ENCODE measurements at regions not wholly inside any gene's neighbourhood (a gene's known extent, or its start where the extent isn't known, plus 50 kb on each side); places are given as distances from the start of the nearest gene placed in this dataset.

GRCh38 chr3:135757421-135757820 is 208.1 kb upstream of the PPP2R3A start:
- TF ChIP-seq CTCF (IDR thresholded peaks at IDR 0.05) (no peak), POLR2AphosphoS5 (IDR thresholded peaks at IDR 0.05) (no peak), POLR2A (IDR thresholded peaks at IDR 0.05) (no peak), EP300 (IDR thresholded peaks at IDR 0.05) (no peak)
- 89 to 92% methylated on average over 3 to 4 of the region's 4 CpGs for WGBS, 2 donors (ENCODE audit: low coverage in 1 of 2)
- Histone ChIP-seq H3K4me3 (no peak overlapping the region), H3K36me3 (no peaks in the 10 kb centered on the region), H3K9me3 (no peaks in the 10 kb centered on the region), H3K27me3 (no peaks in the 10 kb centered on the region), H3K4me1 (no peaks in the 10 kb centered on the region), H3K27ac (no peak overlapping the region)
- ATAC-seq: no peak

- Histone ChIP-seq H3K4me1 (no peaks in the 10 kb centered on the region), H3K36me3 (no peaks in the 10 kb centered on the region), H3K27ac (no peak overlapping the region), H3K27me3 (no peaks in the 10 kb centered on the region), H3K9me3 (no peaks in the 10 kb centered on the region), H3K4me3 (no peak overlapping the region)
- no peak for ATAC-seq
- 100% methylated on average over 1 of the region's 1 CpG for WGBS, 2 donors (ENCODE audit: low coverage in 1 of 2)
- TF ChIP-seq POLR2A (IDR thresholded peaks at IDR 0.05) (no peak), CTCF (IDR thresholded peaks at IDR 0.05) (no peak), EP300 (IDR thresholded peaks at IDR 0.05) (no peak), POLR2AphosphoS5 (IDR thresholded peaks at IDR 0.05) (no peak)
Observed at GRCh38 chr3:135758961-135759360, 206.6 kb upstream of the PPP2R3A start.

DNA sequence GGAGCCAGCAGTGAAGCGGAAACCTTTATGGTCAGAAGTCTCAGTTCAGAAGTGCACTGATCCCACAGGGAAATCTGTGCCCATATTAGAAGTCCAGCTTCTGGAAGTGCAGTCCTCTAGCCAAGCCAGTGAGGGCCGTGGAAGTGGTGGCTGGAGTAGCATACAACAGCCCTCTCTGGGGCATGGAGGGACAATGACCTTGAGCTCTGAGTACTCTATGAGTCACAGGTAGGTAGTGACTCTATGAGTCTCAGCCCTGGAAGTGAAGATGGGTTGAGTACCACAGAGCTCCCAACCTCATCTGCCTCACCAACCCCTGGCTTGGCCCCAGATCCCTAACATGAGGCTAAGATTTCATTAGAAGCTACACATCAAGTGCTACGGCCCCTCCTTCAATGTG is 205.9 kb upstream of the PPP2R3A start:
- 90% methylated on average over 1 of the region's 3 CpGs; no CpG with 5 or more reads in 1 of the 2 donors for WGBS, 2 donors (ENCODE audit: low coverage in 1 of 2)
- H3K9me3 ChIP-seq: no peaks in the 10 kb centered on the region
- no peak overlapping the region for H3K4me3 ChIP-seq
- H3K4me1 ChIP-seq: no peaks in the 10 kb centered on the region
- H3K27ac ChIP-seq: no peak overlapping the region
- no peaks in the 10 kb centered on the region for H3K27me3 ChIP-seq
- H3K36me3 ChIP-seq: no peaks in the 10 kb centered on the region
- no peak for ATAC-seq
- TF ChIP-seq CTCF (IDR thresholded peaks at IDR 0.05) (no peak), EP300 (IDR thresholded peaks at IDR 0.05) (no peak), POLR2A (IDR thresholded peaks at IDR 0.05) (no peak), POLR2AphosphoS5 (IDR thresholded peaks at IDR 0.05) (no peak)

GRCh38 chr3:135760581-135760980 is 204.9 kb upstream of the PPP2R3A start:
- H3K4me3 ChIP-seq: no peak overlapping the region
- H3K27ac ChIP-seq: no peak overlapping the region
- no peaks in the 10 kb centered on the region for H3K4me1 ChIP-seq
- no peaks in the 10 kb centered on the region for H3K9me3 ChIP-seq
- ATAC-seq: no peak
- H3K36me3 ChIP-seq: no peaks in the 10 kb centered on the region
- WGBS, 2 donors (ENCODE audit: low coverage in 1 of 2): 56 to 100% methylated on average over 1 to 3 of the region's 3 CpGs
- no peaks in the 10 kb centered on the region for H3K27me3 ChIP-seq
- TF ChIP-seq POLR2AphosphoS5 (IDR thresholded peaks at IDR 0.05) (no peak), CTCF (IDR thresholded peaks at IDR 0.05) (no peak), POLR2A (IDR thresholded peaks at IDR 0.05) (no peak), EP300 (IDR thresholded peaks at IDR 0.05) (no peak)

DNA sequence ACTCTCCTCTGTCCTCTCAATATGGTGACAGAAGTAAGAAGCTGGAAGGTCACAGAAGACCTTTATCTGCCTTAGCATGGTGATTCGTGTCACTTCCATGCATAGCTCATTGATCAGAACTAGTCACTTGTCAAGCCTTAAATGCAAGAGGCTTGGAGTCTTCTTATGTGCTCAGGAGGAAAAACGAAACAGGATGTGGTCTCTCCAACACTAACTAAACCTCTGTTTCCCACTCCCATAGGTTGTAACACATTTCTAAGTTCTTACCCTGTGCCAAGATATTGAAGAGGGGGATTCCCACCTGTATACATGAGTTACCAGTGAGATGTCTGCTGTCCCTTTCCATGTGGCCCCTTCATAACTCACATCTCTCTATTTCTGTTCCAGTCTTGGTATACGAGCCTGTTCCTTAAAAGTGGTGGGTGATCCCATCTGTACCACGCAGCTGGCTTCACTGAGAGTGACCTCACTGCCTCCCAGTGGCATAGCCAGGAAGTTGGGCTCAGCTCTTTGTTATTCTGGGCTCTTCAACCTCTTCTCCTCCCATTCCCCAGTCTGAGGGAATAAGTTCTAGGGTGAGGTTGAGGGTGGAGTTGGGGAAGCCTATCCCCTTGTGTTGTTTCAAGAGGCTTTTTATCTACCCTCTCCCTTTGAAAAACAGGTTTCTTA is 203.2 kb upstream of the PPP2R3A start:
- Histone ChIP-seq H3K4me1 (no peaks in the 10 kb centered on the region), H3K27me3 (no peaks in the 10 kb centered on the region), H3K36me3 (no peaks in the 10 kb centered on the region), H3K27ac (no peak overlapping the region), H3K4me3 (no peak overlapping the region), H3K9me3 (no peaks in the 10 kb centered on the region)
- ATAC-seq: no peak
- TF ChIP-seq POLR2AphosphoS5 (IDR thresholded peaks at IDR 0.05): no peak
- WGBS, 2 donors (ENCODE audit: low coverage in 1 of 2): 27 to 28% methylated on average over 3 to 4 of the region's 4 CpGs

Measured in gastroesophageal sphincter (tissue), 4 donors.